ENCODE measurements at regions not wholly inside any gene's neighbourhood (a gene's known extent, or its start where the extent isn't known, plus 50 kb on each side); places are given as distances from the start of the nearest gene placed in this dataset.
A peak's percentile ranks its signal among the peaks of the same experiment; 100 is the strongest.

- Histone ChIP-seq H3K36me3 (no peaks in the 10 kb centered on the region), H3K4me3 (no peak overlapping the region), H3K9me3 (replicated peaks) (no peaks in the 10 kb centered on the region), H3K27me3 (ENCODE audit: low read depth) (no peaks in the 10 kb centered on the region), H3K4me1 (peaks cover 27% of the 10 kb centered on the region), H3K27ac (replicated peaks) (peak overlapping the region; percentile 86)
- DNase-seq: no peak
- no peak for TF ChIP-seq CTCF (IDR thresholded peaks at IDR 0.05; ENCODE audit: borderline replicate concordance)
- intact Hi-C loops (cut with micrococcal nuclease): no loop called here
These were observed 215.8 kb upstream of the TRIB2 start for GRCh38 chr2:12500899-12501298.

- no peaks in the 10 kb centered on the region for H3K27me3 ChIP-seq (ENCODE audit: low read depth)
- DNase-seq: peak; percentile 49
- H3K4me3 ChIP-seq: no peak overlapping the region
- peak overlapping the region; percentile 86 for H3K27ac ChIP-seq (replicated peaks)
- H3K4me1 ChIP-seq: peaks cover 27% of the 10 kb centered on the region
- TF ChIP-seq CTCF (IDR thresholded peaks at IDR 0.05; ENCODE audit: borderline replicate concordance): no peak
- no peaks in the 10 kb centered on the region for H3K36me3 ChIP-seq
- intact Hi-C loops (cut with micrococcal nuclease): no loop called here
- no peaks in the 10 kb centered on the region for H3K9me3 ChIP-seq (replicated peaks)
These were observed 215.1 kb upstream of the TRIB2 start for GRCh38 chr2:12501469-12502158.

GRCh38 chr2:12502759-12503158 is 214.0 kb upstream of the TRIB2 start:
- Histone ChIP-seq H3K27me3 (ENCODE audit: low read depth) (no peaks in the 10 kb centered on the region), H3K4me3 (no peak overlapping the region), H3K4me1 (peaks cover 27% of the 10 kb centered on the region), H3K36me3 (no peaks in the 10 kb centered on the region), H3K9me3 (replicated peaks) (no peaks in the 10 kb centered on the region), H3K27ac (replicated peaks) (peak overlapping the region; percentile 86)
- intact Hi-C loops (cut with micrococcal nuclease): no loop called here
- no peak for DNase-seq
- no peak for TF ChIP-seq CTCF (IDR thresholded peaks at IDR 0.05; ENCODE audit: borderline replicate concordance)

GRCh38 chr2:12504443-12504842 is 212.3 kb upstream of the TRIB2 start:
- H3K9me3 ChIP-seq (replicated peaks): peaks cover 2% of the 10 kb centered on the region
- no peaks in the 10 kb centered on the region for H3K27me3 ChIP-seq (ENCODE audit: low read depth)
- intact Hi-C loops (cut with micrococcal nuclease): no loop called here
- no peak overlapping the region for H3K4me3 ChIP-seq
- H3K36me3 ChIP-seq: no peaks in the 10 kb centered on the region
- TF ChIP-seq CTCF (IDR thresholded peaks at IDR 0.05; ENCODE audit: borderline replicate concordance): no peak
- peak overlapping the region; percentile 13 for H3K27ac ChIP-seq (replicated peaks)
- DNase-seq: no peak
- peaks cover 27% of the 10 kb centered on the region for H3K4me1 ChIP-seq

GRCh38 chr2:12506846-12507245 is 209.9 kb upstream of the TRIB2 start:
- Histone ChIP-seq H3K4me1 (peaks cover 13% of the 10 kb centered on the region), H3K4me3 (no peak overlapping the region), H3K27me3 (ENCODE audit: low read depth) (no peaks in the 10 kb centered on the region), H3K27ac (replicated peaks) (no peak overlapping the region), H3K36me3 (no peaks in the 10 kb centered on the region), H3K9me3 (replicated peaks) (peaks cover 9% of the 10 kb centered on the region)
- DNase-seq: no peak
- TF ChIP-seq CTCF (IDR thresholded peaks at IDR 0.05; ENCODE audit: borderline replicate concordance): no peak
- intact Hi-C loops (cut with micrococcal nuclease): no loop called here

Data from left ventricle myocardium inferior (tissue), 1 donor.